ENCODE measurements at regions not wholly inside any gene's neighbourhood (a gene's known extent, or its start where the extent isn't known, plus 50 kb on each side); places are given as distances from the start of the nearest gene placed in this dataset.

DNA sequence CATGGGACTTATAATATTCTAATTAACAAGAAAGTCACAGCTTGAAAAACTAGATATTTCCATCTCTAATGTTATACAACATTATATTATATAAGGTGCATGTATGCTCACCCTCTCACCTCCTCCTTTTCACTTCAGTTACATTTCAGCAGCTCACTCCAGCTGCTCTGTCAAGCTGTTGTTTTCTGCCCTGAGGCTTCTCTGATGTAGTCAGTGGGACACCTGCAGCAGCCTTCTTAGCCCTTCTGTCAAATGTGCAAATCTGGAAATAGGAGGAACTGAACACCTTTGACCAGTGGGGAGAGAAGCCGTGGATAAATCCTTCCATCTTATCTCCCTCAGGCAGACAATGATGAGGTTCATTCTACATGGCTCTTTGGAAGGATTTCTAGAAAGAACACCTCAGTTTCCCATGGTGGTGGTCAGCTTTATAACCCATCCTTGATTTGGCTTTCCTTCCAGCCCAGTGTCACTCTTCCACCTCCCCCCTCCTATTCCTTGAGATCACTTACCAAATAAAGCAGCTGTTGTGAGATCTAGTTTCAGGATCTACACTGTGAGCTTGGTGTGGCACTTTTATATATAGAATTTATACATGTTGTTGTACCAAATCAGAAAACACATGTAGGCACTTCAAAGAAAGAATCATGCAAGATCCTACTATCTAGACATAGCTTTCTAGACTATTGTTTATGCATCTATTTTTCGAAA lies 79.6 kb upstream of the STK38L start:
- TF ChIP-seq YY1 (IDR thresholded peaks at IDR 0.05; ENCODE audit: insufficient read depth, insufficient read length) (no peak), SUZ12 (IDR thresholded peaks at IDR 0.05; ENCODE audit: extremely low read depth, insufficient read depth, insufficient read length) (no peak)

Measured in NT2/D1 (cell line).